WTC11 (cell line): ENCODE measurements at regions not wholly inside any gene's neighbourhood (a gene's known extent, or its start where the extent isn't known, plus 50 kb on each side); places are given as distances from the start of the nearest gene placed in this dataset.

ENCODE experiments used
- ATAC-seq: fragments of 200-7000 bp; cut with Tn5 transposase; 2 replicates; pipeline ENCODE4 v1.10.0; 2021; ENCODE audit warnings: mild to moderate bottlenecking, moderate library complexity
- CTCF ChIA-PET: fragments of 300-600 bp; sonication (Branson Sonifier 250); formaldehyde crosslinking; loops from one replicate; lab custom pipeline; 2021; ENCODE audit warnings: antibody characterized with exemption; lab: Charles Lee
- POLR2A ChIA-PET: fragments of 350-600 bp; sonication (Branson Sonifier 250); formaldehyde crosslinking; loops from one replicate; lab custom pipeline; 2021; ENCODE audit warnings: antibody characterized with exemption; lab: Charles Lee
- DNase-seq: peaks from one replicate; pipeline ENCODE4 v3.0.0; 2021; ENCODE audit warnings: low spot score
- H3K27ac Mint-ChIP-seq: 2 replicates; pipeline ENCODE4 v1.8.0; 2021; ENCODE audit warnings: mixed read lengths
- H3K27me3 Mint-ChIP-seq: 2 replicates; pipeline ENCODE4 v1.8.0; 2021; ENCODE audit warnings: low read depth, mild to moderate bottlenecking, moderate library complexity, mixed read lengths
- H3K36me3 Mint-ChIP-seq: 2 replicates; pipeline ENCODE4 v1.8.0; 2021; ENCODE audit warnings: mixed read lengths
- H3K4me1 Mint-ChIP-seq: 2 replicates; pipeline ENCODE4 v1.8.0; 2022; ENCODE audit warnings: mixed read lengths
- H3K4me3 Mint-ChIP-seq: 2 replicates; pipeline ENCODE4 v1.8.0; 2021; ENCODE audit warnings: mild to moderate bottlenecking, moderate library complexity, mixed read lengths
- H3K9me3 Mint-ChIP-seq: 2 replicates; pipeline ENCODE4 v1.8.0; 2021; ENCODE audit warnings: mixed read lengths
- ELF4 ChIP-seq: sonication (generic); formaldehyde crosslinking; IDR thresholded peaks from 2 replicates; pipeline ENCODE4 v1.8.1; 2022; ENCODE audit warnings: low read depth, mild to moderate bottlenecking, moderate library complexity, missing genetic modification reagents
- FOXP1 ChIP-seq: sonication (generic); formaldehyde crosslinking; IDR thresholded peaks from 2 replicates; pipeline ENCODE4 v1.8.0; 2022; ENCODE audit warnings: missing genetic modification reagents, mild to moderate bottlenecking, moderate library complexity, borderline replicate concordance
- HMGA2 ChIP-seq: fragments of 250-450 bp; sonication (Bioruptor Pico); IDR thresholded peaks from 2 replicates; pipeline ENCODE4 v1.4.0; 2021; ENCODE audit warnings: mild to moderate bottlenecking, moderate library complexity
- NR3C1 ChIP-seq: sonication (generic); formaldehyde crosslinking; conservative IDR thresholded peaks from 2 replicates; pipeline ENCODE4 v1.8.1; 2023; ENCODE audit warnings: low read depth, mild to moderate bottlenecking, missing genetic modification reagents
- ZNF263 ChIP-seq: sonication (generic); formaldehyde crosslinking; IDR thresholded peaks from 2 replicates; pipeline ENCODE4 v1.8.1; 2022; ENCODE audit warnings: low read depth, mild to moderate bottlenecking, moderate library complexity, missing genetic modification reagents
- ZNF317 ChIP-seq: sonication (generic); formaldehyde crosslinking; IDR thresholded peaks from 2 replicates; pipeline ENCODE4 v1.8.1; 2023; ENCODE audit warnings: low read depth, mild to moderate bottlenecking, moderate library complexity, missing genetic modification reagents, borderline replicate concordance
- ZNF423 ChIP-seq: fragments of 250-450 bp; sonication (Bioruptor Pico); IDR thresholded peaks from 2 replicates; pipeline ENCODE4 v2.1.2; 2022; ENCODE audit warnings: mild to moderate bottlenecking, moderate library complexity
- ZNF671 ChIP-seq: fragments of 250-450 bp; sonication (Bioruptor Pico); IDR thresholded peaks from 2 replicates; pipeline ENCODE4 v1.8.0; 2021; ENCODE audit warnings: mild to moderate bottlenecking
- TF ChIP-seq, protein P1 (sequence below): fragments of 250-450 bp; sonication (Bioruptor Pico); IDR thresholded peaks from 2 replicates; pipeline ENCODE4 v2.1.2; 2022; ENCODE audit warnings: mild to moderate bottlenecking, moderate library complexity
- TF ChIP-seq, protein P2 (sequence below): fragments of 200-600 bp; IDR thresholded peaks from 2 replicates; pipeline ENCODE4 v1.8.0; 2022; ENCODE audit warnings: antibody characterized with exemption
- TF ChIP-seq, protein P3 (sequence below): sonication (generic); formaldehyde crosslinking; IDR thresholded peaks from 2 replicates; pipeline ENCODE4 v1.8.1; 2022; ENCODE audit warnings: low read depth, mild to moderate bottlenecking, moderate library complexity, missing genetic modification reagents, borderline replicate concordance
- TF ChIP-seq, protein P4 (sequence below): sonication (generic); formaldehyde crosslinking; conservative IDR thresholded peaks from 2 replicates; pipeline ENCODE4 v1.8.1; 2023; ENCODE audit warnings: mild to moderate bottlenecking, low read depth, missing genetic modification reagents, moderate library complexity
- TF ChIP-seq, protein P5 (sequence below): sonication (generic); formaldehyde crosslinking; IDR thresholded peaks from 2 replicates; pipeline ENCODE4 v1.8.1; 2023; ENCODE audit warnings: mild to moderate bottlenecking, moderate library complexity, missing genetic modification reagents
- TF ChIP-seq, protein P6 (sequence below): sonication (generic); formaldehyde crosslinking; IDR thresholded peaks from 2 replicates; pipeline ENCODE4 v1.8.1; 2023; ENCODE audit warnings: mild to moderate bottlenecking, missing genetic modification reagents, borderline replicate concordance

DNA sequence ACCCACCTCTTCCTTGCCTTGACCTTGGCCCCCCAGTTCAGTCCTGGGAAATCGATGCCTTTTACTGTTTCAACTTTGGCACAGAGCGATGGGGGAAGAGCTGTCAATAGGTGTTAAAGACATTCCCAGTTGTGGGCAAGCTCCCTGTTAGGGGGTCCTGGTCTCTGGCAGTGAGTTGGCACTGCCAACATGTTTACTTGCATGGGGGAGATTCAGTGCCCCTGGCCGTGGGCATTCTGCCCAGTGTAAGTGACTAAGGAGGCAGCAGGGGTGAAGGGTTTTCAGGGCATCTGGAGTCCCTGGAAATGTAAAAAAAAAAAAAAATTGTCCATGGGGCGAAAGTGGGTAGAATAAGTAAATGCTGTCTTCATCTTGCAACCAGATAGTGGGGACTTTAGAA is 407.0 kb downstream of the PTPRU start (continued):
- TF ChIP-seq, protein P1, sequence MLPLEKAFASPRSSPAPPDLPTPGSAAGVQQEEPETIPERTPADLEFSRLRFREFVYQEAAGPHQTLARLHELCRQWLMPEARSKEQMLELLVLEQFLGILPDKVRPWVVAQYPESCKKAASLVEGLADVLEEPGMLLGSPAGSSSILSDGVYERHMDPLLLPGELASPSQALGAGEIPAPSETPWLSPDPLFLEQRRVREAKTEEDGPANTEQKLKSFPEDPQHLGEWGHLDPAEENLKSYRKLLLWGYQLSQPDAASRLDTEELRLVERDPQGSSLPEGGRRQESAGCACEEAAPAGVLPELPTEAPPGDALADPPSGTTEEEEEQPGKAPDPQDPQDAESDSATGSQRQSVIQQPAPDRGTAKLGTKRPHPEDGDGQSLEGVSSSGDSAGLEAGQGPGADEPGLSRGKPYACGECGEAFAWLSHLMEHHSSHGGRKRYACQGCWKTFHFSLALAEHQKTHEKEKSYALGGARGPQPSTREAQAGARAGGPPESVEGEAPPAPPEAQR (CRISPR knock-in tag), result no peak
- TF ChIP-seq ZNF671 (CRISPR knock-in tag) (no peak), ELF4 (no peak), ZNF263 (CRISPR knock-in tag) (no peak)

DNA sequence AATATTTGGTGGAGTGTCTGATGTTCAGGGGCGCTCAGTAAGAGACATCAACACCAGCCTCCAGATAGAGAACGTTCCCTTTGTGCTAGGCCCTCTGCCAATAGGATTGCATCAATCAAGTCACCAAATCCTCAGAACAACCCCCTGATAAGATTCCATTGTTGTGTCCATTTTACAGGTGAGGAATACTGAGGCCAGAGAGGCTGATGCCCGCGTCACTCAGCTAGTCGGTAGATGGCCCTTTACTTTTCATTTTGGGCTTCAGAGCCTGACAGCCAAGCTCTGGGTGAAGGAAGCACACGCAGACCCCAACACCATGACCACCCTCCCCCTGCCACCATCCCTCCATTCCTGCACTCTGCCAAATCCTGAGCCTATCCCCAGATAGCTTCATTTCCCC is 406.2 kb downstream of the PTPRU start:
- Mint-ChIP-seq H3K27me3 (no peaks in the 10 kb centered on the region), H3K36me3 (no peaks in the 10 kb centered on the region), H3K4me1 (peaks cover 12% of the 10 kb centered on the region), H3K27ac (no peak overlapping the region), H3K9me3 (no peaks in the 10 kb centered on the region), H3K4me3 (no peak overlapping the region)
- ChIA-PET CTCF (interaction anchor here (1.1 kb wide), 1 partner anchor 287 kb away, joined by 3 read pairs; no protein-coding TSS in a partner anchor), POLR2A (no interaction called here)
- DNase-seq (no peak), ATAC-seq (no peak)
- TF ChIP-seq, protein P2, sequence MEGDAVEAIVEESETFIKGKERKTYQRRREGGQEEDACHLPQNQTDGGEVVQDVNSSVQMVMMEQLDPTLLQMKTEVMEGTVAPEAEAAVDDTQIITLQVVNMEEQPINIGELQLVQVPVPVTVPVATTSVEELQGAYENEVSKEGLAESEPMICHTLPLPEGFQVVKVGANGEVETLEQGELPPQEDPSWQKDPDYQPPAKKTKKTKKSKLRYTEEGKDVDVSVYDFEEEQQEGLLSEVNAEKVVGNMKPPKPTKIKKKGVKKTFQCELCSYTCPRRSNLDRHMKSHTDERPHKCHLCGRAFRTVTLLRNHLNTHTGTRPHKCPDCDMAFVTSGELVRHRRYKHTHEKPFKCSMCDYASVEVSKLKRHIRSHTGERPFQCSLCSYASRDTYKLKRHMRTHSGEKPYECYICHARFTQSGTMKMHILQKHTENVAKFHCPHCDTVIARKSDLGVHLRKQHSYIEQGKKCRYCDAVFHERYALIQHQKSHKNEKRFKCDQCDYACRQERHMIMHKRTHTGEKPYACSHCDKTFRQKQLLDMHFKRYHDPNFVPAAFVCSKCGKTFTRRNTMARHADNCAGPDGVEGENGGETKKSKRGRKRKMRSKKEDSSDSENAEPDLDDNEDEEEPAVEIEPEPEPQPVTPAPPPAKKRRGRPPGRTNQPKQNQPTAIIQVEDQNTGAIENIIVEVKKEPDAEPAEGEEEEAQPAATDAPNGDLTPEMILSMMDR, result no peak
- no peak for TF ChIP-seq ZNF317 (CRISPR knock-in tag)
- no peak for TF ChIP-seq ELF4
- no peak for TF ChIP-seq ZNF671 (CRISPR knock-in tag)
- TF ChIP-seq, protein P3, sequence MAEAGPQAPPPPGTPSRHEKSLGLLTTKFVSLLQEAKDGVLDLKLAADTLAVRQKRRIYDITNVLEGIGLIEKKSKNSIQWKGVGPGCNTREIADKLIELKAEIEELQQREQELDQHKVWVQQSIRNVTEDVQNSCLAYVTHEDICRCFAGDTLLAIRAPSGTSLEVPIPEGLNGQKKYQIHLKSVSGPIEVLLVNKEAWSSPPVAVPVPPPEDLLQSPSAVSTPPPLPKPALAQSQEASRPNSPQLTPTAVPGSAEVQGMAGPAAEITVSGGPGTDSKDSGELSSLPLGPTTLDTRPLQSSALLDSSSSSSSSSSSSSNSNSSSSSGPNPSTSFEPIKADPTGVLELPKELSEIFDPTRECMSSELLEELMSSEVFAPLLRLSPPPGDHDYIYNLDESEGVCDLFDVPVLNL (CRISPR knock-in tag), result no peak

DNA sequence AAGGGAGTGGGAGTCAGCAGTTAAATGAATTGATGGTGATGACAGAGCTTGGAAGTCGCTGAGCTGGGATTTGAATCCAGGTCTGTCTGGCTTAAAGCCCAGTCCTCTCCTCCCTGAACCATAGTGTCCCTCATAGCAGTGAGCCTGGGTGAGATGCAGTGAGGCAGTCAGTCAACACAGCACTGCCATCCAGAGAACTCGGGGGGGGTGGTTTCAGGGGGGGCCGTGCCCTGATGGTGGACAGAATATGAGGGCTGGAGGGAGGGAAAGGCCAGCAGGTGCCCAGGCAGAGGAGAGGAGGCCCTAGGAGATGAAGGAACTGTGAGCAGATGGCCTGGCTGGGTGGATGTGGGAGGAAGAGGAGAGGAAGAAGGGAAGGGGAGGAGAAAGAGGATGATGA is 405.6 kb downstream of the PTPRU start:
- CTCF ChIA-PET, result interaction anchor here (1.1 to 2.9 kb wide), 2 partner anchors 41 to 62 kb away, joined by 3 to 10 read pairs; no protein-coding TSS in a partner anchor
- TF ChIP-seq, protein P4, sequence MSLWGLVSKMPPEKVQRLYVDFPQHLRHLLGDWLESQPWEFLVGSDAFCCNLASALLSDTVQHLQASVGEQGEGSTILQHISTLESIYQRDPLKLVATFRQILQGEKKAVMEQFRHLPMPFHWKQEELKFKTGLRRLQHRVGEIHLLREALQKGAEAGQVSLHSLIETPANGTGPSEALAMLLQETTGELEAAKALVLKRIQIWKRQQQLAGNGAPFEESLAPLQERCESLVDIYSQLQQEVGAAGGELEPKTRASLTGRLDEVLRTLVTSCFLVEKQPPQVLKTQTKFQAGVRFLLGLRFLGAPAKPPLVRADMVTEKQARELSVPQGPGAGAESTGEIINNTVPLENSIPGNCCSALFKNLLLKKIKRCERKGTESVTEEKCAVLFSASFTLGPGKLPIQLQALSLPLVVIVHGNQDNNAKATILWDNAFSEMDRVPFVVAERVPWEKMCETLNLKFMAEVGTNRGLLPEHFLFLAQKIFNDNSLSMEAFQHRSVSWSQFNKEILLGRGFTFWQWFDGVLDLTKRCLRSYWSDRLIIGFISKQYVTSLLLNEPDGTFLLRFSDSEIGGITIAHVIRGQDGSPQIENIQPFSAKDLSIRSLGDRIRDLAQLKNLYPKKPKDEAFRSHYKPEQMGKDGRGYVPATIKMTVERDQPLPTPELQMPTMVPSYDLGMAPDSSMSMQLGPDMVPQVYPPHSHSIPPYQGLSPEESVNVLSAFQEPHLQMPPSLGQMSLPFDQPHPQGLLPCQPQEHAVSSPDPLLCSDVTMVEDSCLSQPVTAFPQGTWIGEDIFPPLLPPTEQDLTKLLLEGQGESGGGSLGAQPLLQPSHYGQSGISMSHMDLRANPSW (CRISPR knock-in tag), result no peak
- TF ChIP-seq HMGA2 (CRISPR knock-in tag) (no peak), ZNF423 (CRISPR knock-in tag) (no peak), NR3C1 (no peak), FOXP1 (no peak)
- TF ChIP-seq, protein P1 (CRISPR knock-in tag), result no peak
- TF ChIP-seq, protein P5, sequence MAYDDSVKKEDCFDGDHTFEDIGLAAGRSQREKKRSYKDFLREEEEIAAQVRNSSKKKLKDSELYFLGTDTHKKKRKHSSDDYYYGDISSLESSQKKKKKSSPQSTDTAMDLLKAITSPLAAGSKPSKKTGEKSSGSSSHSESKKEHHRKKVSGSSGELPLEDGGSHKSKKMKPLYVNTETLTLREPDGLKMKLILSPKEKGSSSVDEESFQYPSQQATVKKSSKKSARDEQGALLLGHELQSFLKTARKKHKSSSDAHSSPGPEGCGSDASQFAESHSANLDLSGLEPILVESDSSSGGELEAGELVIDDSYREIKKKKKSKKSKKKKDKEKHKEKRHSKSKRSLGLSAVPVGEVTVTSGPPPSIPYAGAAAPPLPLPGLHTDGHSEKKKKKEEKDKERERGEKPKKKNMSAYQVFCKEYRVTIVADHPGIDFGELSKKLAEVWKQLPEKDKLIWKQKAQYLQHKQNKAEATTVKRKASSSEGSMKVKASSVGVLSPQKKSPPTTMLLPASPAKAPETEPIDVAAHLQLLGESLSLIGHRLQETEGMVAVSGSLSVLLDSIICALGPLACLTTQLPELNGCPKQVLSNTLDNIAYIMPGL (CRISPR knock-in tag), result no peak
- TF ChIP-seq, protein P6, sequence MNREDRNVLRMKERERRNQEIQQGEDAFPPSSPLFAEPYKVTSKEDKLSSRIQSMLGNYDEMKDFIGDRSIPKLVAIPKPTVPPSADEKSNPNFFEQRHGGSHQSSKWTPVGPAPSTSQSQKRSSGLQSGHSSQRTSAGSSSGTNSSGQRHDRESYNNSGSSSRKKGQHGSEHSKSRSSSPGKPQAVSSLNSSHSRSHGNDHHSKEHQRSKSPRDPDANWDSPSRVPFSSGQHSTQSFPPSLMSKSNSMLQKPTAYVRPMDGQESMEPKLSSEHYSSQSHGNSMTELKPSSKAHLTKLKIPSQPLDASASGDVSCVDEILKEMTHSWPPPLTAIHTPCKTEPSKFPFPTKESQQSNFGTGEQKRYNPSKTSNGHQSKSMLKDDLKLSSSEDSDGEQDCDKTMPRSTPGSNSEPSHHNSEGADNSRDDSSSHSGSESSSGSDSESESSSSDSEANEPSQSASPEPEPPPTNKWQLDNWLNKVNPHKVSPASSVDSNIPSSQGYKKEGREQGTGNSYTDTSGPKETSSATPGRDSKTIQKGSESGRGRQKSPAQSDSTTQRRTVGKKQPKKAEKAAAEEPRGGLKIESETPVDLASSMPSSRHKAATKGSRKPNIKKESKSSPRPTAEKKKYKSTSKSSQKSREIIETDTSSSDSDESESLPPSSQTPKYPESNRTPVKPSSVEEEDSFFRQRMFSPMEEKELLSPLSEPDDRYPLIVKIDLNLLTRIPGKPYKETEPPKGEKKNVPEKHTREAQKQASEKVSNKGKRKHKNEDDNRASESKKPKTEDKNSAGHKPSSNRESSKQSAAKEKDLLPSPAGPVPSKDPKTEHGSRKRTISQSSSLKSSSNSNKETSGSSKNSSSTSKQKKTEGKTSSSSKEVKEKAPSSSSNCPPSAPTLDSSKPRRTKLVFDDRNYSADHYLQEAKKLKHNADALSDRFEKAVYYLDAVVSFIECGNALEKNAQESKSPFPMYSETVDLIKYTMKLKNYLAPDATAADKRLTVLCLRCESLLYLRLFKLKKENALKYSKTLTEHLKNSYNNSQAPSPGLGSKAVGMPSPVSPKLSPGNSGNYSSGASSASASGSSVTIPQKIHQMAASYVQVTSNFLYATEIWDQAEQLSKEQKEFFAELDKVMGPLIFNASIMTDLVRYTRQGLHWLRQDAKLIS (CRISPR knock-in tag), result no peak
- TF ChIP-seq, all 79 proteins: peak for 0
- no peak overlapping the region for H3K27ac Mint-ChIP-seq
- no peaks in the 10 kb centered on the region for H3K27me3 Mint-ChIP-seq
- ATAC-seq (no peak), DNase-seq (no peak)
- H3K36me3 Mint-ChIP-seq, result no peaks in the 10 kb centered on the region
- no peaks in the 10 kb centered on the region for H3K9me3 Mint-ChIP-seq
- no peak overlapping the region for H3K4me3 Mint-ChIP-seq
- POLR2A ChIA-PET, result no interaction called here
- H3K4me1 Mint-ChIP-seq, result peaks cover 12% of the 10 kb centered on the region
